ELF-1 (cell line): ENCODE measurements at regions not wholly inside any gene's neighbourhood (a gene's known extent, or its start where the extent isn't known, plus 50 kb on each side); places are given as distances from the start of the nearest gene placed in this dataset.
"Not testable (repeated sequence)": the region's sequence is repeated elsewhere in the genome, so short reads cannot be mapped to it uniquely, and the experiment has no call there.

Source experiments
- DNase-seq: peaks from one replicate; pipeline ENCODE4 v3.0.0-alpha.2; 2016; ENCODE audit warnings: low read depth, low spot score

GRCh38 chr17:45554479-45554878 is 64.0 kb upstream of the PLEKHM1 start:
- not testable (repeated sequence) for DNase-seq

DNA sequence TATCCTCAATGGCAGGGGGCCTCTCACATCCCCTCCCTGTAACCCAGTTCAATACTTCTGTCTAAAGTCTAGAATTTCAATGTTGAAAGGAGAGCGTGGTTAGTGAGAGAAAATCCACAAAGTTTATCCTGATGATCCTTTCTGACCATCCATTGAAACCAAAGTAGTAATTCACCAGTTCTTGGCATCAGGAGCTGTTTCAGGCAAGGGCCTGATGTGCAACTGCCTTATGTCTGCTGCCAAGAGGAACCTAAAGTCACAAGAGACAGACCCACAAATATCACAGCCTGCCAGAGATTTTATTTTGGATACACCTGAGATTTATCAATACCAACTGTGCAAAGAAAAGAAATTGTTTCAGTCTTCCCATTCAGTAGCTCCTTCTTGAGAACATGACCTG is 68.3 kb upstream of the PLEKHM1 start:
- DNase-seq, result not testable (repeated sequence)

DNA sequence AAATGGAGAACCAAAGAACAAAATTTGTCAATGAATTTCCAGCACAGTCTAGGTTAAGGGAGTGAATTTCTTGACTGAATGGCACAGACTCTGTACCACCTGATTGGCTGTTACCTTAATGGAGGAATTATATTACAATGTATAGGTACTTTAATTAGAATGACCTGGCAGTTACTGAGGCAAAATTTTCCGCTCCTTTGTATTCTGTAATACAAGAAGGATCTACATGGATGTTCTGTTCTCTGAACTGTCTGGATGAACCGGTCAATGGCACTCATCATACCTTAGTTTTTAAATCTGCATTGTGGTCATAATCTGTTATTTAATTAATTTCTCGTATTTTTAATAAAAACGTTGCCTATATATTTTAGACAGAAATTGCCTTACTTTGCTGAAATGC is 72.3 kb upstream of the PLEKHM1 start:
- not testable (repeated sequence) for DNase-seq

DNA sequence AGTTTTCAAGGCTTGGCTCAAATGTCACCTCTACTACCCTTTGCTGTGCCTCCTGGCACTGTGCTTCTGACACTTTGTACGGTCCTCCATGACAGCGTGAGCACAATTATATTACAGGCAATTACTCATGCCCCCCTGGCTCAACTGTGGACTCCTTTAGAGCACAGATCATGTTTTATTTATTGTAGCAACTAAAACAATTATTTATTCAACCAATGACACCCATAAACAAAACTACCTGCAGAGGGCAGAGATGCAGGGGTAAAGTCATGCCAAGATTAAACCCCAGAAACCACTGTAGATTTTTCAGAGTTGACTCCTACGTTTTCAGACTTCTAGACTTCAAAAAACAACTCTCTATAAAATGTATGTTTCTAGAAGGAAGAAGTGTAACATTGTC is 72.8 kb upstream of the PLEKHM1 start:
- DNase-seq, result not testable (repeated sequence)

GRCh38 chr17:45568275-45568674 is 77.8 kb upstream of the PLEKHM1 start:
- DNase-seq, result not testable (repeated sequence)

- not testable (repeated sequence) for DNase-seq
These were observed 82.8 kb upstream of the PLEKHM1 start for GRCh38 chr17:45573326-45573725.

GRCh38 chr17:45573924-45574770 is 83.6 kb upstream of the PLEKHM1 start:
- DNase-seq, result no peak

DNA sequence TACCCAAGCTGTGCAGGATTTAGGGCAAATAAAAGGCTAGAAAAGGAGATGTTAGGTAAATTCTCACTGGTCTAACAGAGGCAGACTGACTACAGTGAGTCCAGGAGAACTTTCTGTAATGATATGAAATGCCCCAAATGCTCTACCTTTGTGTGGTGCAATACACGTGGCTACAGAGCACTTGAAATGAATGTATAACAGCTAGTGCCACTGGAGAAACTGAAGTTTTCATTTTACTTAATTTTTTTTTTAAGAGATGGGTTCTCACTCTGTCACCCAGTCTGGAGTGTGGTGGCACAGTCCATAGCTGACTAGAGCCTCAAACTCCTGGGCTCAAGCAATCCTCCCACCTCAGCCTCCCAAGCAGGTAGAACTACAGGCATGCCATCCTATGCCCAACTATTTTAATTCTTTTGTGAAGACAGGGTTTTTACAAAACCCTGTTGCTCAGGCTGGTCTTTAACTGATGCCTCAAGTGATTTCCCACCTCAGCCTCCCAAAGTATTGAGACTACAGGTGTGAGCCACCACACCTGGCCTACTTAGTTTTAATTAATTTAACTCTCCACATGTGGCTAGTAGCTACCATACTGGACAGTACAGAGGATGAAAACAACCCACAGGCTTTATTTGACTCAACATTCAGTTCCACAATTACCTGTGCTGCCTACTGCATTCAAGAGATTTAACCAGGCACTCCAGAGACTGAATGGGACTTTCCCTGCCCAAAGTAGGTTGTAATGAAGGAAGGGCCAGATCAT is 84.8 kb upstream of the PLEKHM1 start:
- no peak for DNase-seq

GRCh38 chr17:45576527-45577307 is 86.2 kb upstream of the PLEKHM1 start:
- not testable (repeated sequence) for DNase-seq

DNA sequence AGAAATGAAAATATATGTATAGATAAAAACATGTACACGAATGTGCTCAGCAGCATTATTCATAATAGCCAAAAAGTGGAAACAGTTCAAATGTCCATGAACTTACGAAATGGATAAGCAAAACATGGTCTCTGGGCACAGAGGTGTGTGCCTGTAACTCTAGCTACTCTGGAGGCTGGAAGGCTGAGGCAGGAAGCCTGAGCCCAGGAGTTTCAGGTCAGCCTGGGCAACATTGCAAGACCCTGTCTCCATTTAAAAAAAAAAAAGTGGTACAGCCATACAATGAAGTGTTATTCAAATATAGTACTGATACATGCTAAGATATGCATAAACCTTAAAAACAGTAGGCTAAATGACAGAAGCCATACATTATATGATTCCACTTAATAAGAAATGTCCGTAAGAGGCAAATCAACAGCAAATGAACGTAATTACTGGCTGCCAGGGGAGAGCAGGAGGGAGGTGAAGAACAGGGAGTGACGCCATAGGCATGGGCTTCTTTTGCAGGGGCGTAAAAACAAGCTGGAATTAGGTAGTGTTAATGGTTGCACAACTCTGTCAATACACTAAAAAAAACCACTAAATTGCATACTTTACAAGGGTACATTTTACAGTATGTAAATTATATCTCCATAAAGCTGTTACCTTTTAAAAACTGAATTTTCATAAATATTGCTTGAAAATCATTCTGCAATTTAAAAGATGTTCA is 87.2 kb upstream of the PLEKHM1 start:
- DNase-seq, result no peak

GRCh38 chr17:45578516-45579455 is 88.3 kb upstream of the PLEKHM1 start:
- no peak for DNase-seq

- no peak for DNase-seq
These were observed 89.3 kb upstream of the PLEKHM1 start for GRCh38 chr17:45579529-45580495.

DNA sequence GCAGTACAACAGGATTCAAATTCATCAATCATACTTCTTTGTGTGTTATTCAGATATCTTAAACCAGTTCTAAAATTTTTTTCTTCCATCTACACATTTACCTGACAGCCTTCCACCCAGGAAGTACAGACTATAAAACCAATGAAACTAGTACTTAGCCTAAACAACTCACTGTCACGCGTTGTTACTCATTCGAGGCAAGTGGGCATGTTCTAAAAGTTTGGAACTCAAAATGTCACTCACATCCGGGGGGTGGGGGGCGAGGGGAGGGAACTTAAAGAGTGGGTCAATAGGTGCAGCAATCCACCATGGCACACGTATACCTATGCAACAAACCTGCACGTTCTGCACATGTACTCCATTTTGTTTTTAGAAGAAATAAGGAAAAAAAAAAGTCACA is 90.4 kb upstream of the PLEKHM1 start:
- DNase-seq, result no peak

DNA sequence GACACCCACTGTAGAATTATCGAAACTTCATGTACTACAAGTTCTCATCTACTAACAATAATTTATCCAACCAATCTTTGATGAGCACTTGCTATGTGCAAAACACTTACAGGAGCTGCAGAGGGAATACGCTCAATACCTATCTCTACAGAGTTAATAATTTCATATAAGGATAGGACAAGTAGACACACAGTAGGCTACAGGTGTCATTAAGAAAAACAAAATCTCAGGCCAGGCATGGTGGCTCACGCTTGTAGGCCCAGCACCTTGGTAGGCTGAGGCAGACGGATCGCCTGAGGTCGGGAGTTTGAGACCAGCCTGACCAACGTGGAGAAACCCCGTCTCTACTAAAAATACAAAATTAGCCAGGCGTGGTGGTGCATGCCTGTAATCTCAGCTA is 91.3 kb upstream of the PLEKHM1 start:
- DNase-seq, result no peak

- DNase-seq, result peak; percentile 82
These were observed 93.8 kb upstream of the PLEKHM1 start for GRCh38 chr17:45584092-45585036.

- peak; percentile 86 for DNase-seq
These were observed 94.7 kb upstream of the PLEKHM1 start for GRCh38 chr17:45585037-45585733.
